Gastroesophageal sphincter (tissue), 3 donors: ENCODE measurements at regions not wholly inside any gene's neighbourhood (a gene's known extent, or its start where the extent isn't known, plus 50 kb on each side); places are given as distances from the start of the nearest gene placed in this dataset.

Source experiments
- CTCF ChIP-seq, 4 experiments: fragments of 200-600 bp in 2 of 4; fragments of 450-650 bp in 2 of 4; sonication (generic) in 1 of 4; IDR thresholded peaks; one replicate each; pipeline ENCODE4 v1.5.1; 2017 to 2019; ENCODE audit warnings: antibody characterized with exemption in 4 of 4, mild to moderate bottlenecking in 2 of 4, moderate library complexity in 2 of 4
- POLR2A ChIP-seq, 2 donors: fragments of 450-650 bp; IDR thresholded peaks; one replicate each; pipeline ENCODE4 v1.6.1; 2017; ENCODE audit warnings: antibody characterized with exemption in 2 of 2, mild to moderate bottlenecking in 2 of 2, moderate library complexity in 1 of 2
- POLR2AphosphoS5 ChIP-seq: sonication (generic); formaldehyde crosslinking; IDR thresholded peaks from one replicate; pipeline ENCODE4 v1.6.1; 2017; ENCODE audit warnings: antibody characterized with exemption

- TF ChIP-seq CTCF (IDR thresholded peaks at IDR 0.05) = no peak
- no peak for TF ChIP-seq POLR2AphosphoS5
- no peak for TF ChIP-seq POLR2A (IDR thresholded peaks at IDR 0.05)
Measured at GRCh38 chr15:96181217-96181616, 149.3 kb upstream of the NR2F2 start.
